ENCODE measurements at regions not wholly inside any gene's neighbourhood (a gene's known extent, or its start where the extent isn't known, plus 50 kb on each side); places are given as distances from the start of the nearest gene placed in this dataset.

DNA sequence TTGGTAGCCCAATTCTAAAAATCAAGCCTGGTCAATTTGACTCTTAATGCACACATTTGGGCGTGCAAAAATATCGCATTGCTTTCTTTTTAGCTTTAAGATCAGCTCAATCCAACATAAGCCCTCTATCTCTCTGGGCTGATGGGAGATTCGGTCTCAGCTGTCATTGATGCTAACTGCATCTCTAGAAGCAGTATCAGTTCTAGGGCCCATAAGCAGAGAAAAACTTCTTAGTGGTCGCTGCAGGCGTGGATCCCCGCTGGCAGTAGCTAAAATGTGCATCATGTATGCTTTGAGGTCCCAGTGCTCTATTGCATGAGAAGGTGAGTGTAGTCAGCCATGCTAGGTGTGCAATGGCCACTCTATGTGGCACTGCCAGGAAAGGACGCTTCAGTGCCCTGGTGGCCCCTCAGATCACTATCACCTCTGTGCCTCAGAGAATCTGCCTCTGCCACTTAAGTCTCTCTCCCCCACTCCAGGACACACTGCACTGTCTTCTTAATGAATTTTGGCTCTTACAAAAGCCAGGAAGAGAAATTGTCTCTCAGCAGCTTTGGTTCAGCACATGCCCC, 79.7 kb upstream of the GADD45A start:
- TF ChIP-seq, protein P1, sequence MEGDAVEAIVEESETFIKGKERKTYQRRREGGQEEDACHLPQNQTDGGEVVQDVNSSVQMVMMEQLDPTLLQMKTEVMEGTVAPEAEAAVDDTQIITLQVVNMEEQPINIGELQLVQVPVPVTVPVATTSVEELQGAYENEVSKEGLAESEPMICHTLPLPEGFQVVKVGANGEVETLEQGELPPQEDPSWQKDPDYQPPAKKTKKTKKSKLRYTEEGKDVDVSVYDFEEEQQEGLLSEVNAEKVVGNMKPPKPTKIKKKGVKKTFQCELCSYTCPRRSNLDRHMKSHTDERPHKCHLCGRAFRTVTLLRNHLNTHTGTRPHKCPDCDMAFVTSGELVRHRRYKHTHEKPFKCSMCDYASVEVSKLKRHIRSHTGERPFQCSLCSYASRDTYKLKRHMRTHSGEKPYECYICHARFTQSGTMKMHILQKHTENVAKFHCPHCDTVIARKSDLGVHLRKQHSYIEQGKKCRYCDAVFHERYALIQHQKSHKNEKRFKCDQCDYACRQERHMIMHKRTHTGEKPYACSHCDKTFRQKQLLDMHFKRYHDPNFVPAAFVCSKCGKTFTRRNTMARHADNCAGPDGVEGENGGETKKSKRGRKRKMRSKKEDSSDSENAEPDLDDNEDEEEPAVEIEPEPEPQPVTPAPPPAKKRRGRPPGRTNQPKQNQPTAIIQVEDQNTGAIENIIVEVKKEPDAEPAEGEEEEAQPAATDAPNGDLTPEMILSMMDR (IDR thresholded peaks at IDR 0.05 in 2 of 3, conservative IDR thresholded peaks at IDR 0.05 in 1 of 3; ENCODE audit: control insufficient read depth in 2 of 3, extremely low read depth in 1 of 3, insufficient read depth in 1 of 3, low read depth in 3 of 3, low read length in 3 of 3), result no peak
- TF ChIP-seq SMC3 (IDR thresholded peaks at IDR 0.05; ENCODE audit: borderline replicate concordance, low read length), result no peak
- TF ChIP-seq ZZZ3 (IDR thresholded peaks at IDR 0.05; ENCODE audit: control insufficient read depth, insufficient read length, low read depth), result no peak
- TF ChIP-seq CEBPB (IDR thresholded peaks at IDR 0.05; ENCODE audit: borderline replicate concordance in 1 of 2, low read depth in 2 of 2, low read length in 2 of 2), result no peak
- no peak for TF ChIP-seq RAD21 (IDR thresholded peaks at IDR 0.05; ENCODE audit: insufficient read depth, low read depth, low read length)
- TF ChIP-seq RCOR1 (conservative IDR thresholded peaks at IDR 0.05; ENCODE audit: low read depth, low read length), result no peak
- TF ChIP-seq EGR1 (IDR thresholded peaks at IDR 0.05; ENCODE audit: borderline replicate concordance in 1 of 2, low read depth in 2 of 2, low read length in 2 of 2), result no peak
- TF ChIP-seq JUND (IDR thresholded peaks at IDR 0.05; ENCODE audit: low read depth, low read length), result no peak
- TF ChIP-seq ZBTB33 (IDR thresholded peaks at IDR 0.05), result no peak
- TF ChIP-seq POLR2AphosphoS5 (IDR thresholded peaks at IDR 0.05; ENCODE audit: low read length), result no peak
- no peak for TF ChIP-seq CHD4 (IDR thresholded peaks at IDR 0.05)
- no peak for TF ChIP-seq USF2 (IDR thresholded peaks at IDR 0.05; ENCODE audit: borderline replicate concordance, low read depth, low read length)

Data from GM12878 (cell line).